ENCODE measurements at regions not wholly inside any gene's neighbourhood (a gene's known extent, or its start where the extent isn't known, plus 50 kb on each side); places are given as distances from the start of the nearest gene placed in this dataset.
"Not testable (repeated sequence)": the region's sequence is repeated elsewhere in the genome, so short reads cannot be mapped to it uniquely, and the experiment has no call there.

DNA sequence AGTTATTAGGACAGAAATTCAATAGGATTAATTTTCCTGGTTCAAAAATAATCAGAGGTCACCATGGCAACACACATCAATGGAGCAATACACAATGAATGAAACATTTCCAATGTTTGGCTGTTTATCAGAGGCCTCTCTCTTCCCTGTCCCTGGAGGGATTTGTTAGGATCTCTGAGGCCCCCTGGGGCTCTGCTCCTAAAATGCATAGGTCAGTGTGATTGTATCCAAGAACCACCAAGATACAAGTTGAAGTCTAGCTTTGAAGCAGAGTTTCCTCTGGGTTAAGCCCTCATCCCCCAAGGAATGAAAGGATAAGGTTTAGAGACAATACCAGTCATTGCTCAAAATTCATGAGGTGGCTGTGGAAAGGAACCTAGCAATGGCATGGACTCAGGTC, 561.2 kb upstream of the C16orf82 start:
- no peaks in the 10 kb centered on the region for H3K9me3 ChIP-seq
- no peaks in the 10 kb centered on the region for H3K36me3 ChIP-seq (ENCODE audit: control insufficient read depth in 2 of 2, extremely low read depth in 1 of 2, insufficient read depth in 1 of 2, low read length in 1 of 2)
- no peak overlapping the region for H3K4me3 Mint-ChIP-seq
- ChIA-PET CTCF (interaction anchor here in 1 of 2 donors (0.6 kb wide), 1 partner anchor 191 kb away, joined by 3 read pairs; no protein-coding TSS in a partner anchor), POLR2A (no interaction called here)
- no peaks in the 10 kb centered on the region for H3K4me1 Mint-ChIP-seq
- peaks cover 8 to 11% of the 10 kb centered on the region in 2 donors for H3K27me3 Mint-ChIP-seq
- H3K9me3 Mint-ChIP-seq = no peaks in the 10 kb centered on the region
- no peaks in the 10 kb centered on the region for H3K4me1 ChIP-seq (ENCODE audit: control insufficient read depth in 1 of 2, extremely low read depth in 1 of 2, insufficient read depth in 2 of 2, low read length in 2 of 2)
- DNase-seq (no peak), ATAC-seq (replicated peaks in 1 of 4) (no peak)
- H3K27me3 ChIP-seq (replicated peaks in 1 of 2; ENCODE audit: control insufficient read depth in 2 of 2, extremely low read depth in 1 of 2, insufficient read depth in 2 of 2, low read length in 1 of 2) = peaks cover 0 to 3% of the 10 kb centered on the region in 2 experiments
- H3K4me3 ChIP-seq (ENCODE audit: control insufficient read depth in 1 of 2, extremely low read depth in 1 of 2, low read length in 1 of 2) = no peak overlapping the region
- H3K27ac ChIP-seq (ENCODE audit: low read length) = no peak overlapping the region
- no peak overlapping the region for H3K27ac Mint-ChIP-seq
- no peaks in the 10 kb centered on the region for H3K36me3 Mint-ChIP-seq

DNA sequence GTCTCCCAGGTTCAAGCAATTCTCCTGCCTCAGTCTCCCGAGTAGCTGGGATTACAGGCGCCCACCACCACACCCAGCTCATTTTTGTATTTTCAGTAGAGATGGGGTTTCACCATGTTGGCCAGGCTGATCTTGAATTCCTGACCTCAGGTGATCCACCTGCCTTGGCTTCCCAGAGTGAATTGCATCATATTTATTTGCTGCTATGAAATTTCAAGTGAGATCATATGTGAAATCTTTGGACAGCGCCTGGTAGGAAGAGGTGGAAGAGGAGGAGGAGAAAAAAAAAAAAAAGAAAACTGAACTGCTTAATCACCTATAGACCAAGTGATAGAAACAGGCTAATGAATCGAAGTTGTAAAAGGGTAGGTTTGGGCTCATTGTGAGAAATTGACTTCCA, 557.8 kb upstream of the C16orf82 start:
- H3K4me3 ChIP-seq (ENCODE audit: control insufficient read depth in 1 of 2, extremely low read depth in 1 of 2, low read length in 1 of 2); H3K4me3 Mint-ChIP-seq; H3K27ac ChIP-seq (ENCODE audit: low read length); DNase-seq; POLR2A ChIA-PET; H3K36me3 Mint-ChIP-seq; H3K27me3 ChIP-seq (replicated peaks in 1 of 2; ENCODE audit: control insufficient read depth in 2 of 2, extremely low read depth in 1 of 2, insufficient read depth in 2 of 2, low read length in 1 of 2); H3K36me3 ChIP-seq (ENCODE audit: control insufficient read depth in 2 of 2, extremely low read depth in 1 of 2, insufficient read depth in 1 of 2, low read length in 1 of 2); H3K4me1 Mint-ChIP-seq; ATAC-seq (replicated peaks in 1 of 4); H3K9me3 Mint-ChIP-seq; H3K27ac Mint-ChIP-seq; H3K9me3 ChIP-seq; H3K4me1 ChIP-seq (ENCODE audit: control insufficient read depth in 1 of 2, extremely low read depth in 1 of 2, insufficient read depth in 2 of 2, low read length in 2 of 2); CTCF ChIA-PET: not testable (repeated sequence)
- peaks cover 5 to 11% of the 10 kb centered on the region in 2 donors for H3K27me3 Mint-ChIP-seq
- WGBS (ENCODE audit: insufficient coverage) = no CpG with 5 or more reads among the region's 4 CpGs

DNA sequence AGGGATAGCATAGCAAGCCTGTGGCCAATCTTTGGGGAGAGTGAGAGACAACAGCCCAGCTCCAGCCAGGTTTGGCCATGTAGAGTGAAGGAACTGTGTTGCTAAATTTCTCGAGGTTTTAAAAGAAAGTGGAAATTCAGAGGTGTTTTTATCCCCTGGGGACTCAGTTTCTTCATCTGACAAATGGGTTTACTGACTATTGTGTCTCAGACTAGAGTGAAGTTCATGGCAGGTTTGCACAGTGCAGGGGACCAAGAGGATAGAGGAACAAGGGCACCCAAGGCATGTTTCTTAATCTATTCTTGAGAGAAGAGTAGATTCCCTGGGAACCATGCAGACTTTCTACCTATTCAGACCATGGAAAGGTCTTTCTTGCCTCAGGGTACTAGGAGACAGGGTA, 555.8 kb upstream of the C16orf82 start:
- no peak overlapping the region for H3K27ac Mint-ChIP-seq
- ChIA-PET CTCF (no interaction called here), POLR2A (interaction anchor here in 1 of 2 donors (0.7 kb wide), 1 partner anchor 728 kb away, joined by 4 read pairs; no protein-coding TSS in a partner anchor)
- no CpG with 5 or more reads among the region's 1 CpG for WGBS (ENCODE audit: insufficient coverage)
- no peaks in the 10 kb centered on the region for H3K9me3 Mint-ChIP-seq
- no peak overlapping the region for H3K4me3 Mint-ChIP-seq
- Histone ChIP-seq H3K9me3 (no peaks in the 10 kb centered on the region), H3K27ac (ENCODE audit: low read length) (no peak overlapping the region), H3K4me3 (ENCODE audit: control insufficient read depth in 1 of 2, extremely low read depth in 1 of 2, low read length in 1 of 2) (no peak overlapping the region), H3K4me1 (ENCODE audit: control insufficient read depth in 1 of 2, extremely low read depth in 1 of 2, insufficient read depth in 2 of 2, low read length in 2 of 2) (no peaks in the 10 kb centered on the region), H3K27me3 (replicated peaks in 1 of 2; ENCODE audit: control insufficient read depth in 2 of 2, extremely low read depth in 1 of 2, insufficient read depth in 2 of 2, low read length in 1 of 2) (no peaks in the 10 kb centered on the region), H3K36me3 (ENCODE audit: control insufficient read depth in 2 of 2, extremely low read depth in 1 of 2, insufficient read depth in 1 of 2, low read length in 1 of 2) (no peaks in the 10 kb centered on the region)
- H3K36me3 Mint-ChIP-seq = no peaks in the 10 kb centered on the region
- H3K27me3 Mint-ChIP-seq = peaks cover 8 to 11% of the 10 kb centered on the region in 2 donors
- ATAC-seq (replicated peaks in 1 of 4) (no peak), DNase-seq (no peak)
- no peaks in the 10 kb centered on the region for H3K4me1 Mint-ChIP-seq

DNA sequence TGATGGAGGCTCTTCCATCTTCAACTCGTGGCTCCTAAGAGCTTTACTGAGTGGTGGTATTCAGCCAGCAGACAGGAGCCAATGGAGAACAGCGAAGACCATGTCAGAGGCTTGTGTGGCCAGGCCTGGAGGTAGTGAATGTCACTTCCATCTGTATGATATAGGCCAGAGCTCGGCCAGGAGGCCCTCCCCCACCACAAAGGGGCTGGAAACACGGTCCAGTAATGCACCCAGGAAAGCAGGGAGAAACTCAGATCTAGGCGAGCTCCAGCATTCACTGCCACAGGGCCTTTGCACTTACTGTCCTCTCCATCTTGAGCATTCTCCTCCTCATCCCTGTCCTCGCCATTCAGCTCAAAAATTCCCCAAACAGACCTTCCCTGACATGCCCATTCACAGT, 555.3 kb upstream of the C16orf82 start:
- no peaks in the 10 kb centered on the region for H3K9me3 Mint-ChIP-seq
- peaks cover 13 to 14% of the 10 kb centered on the region in 2 donors for H3K27me3 Mint-ChIP-seq
- ATAC-seq (replicated peaks in 1 of 4) (no peak), DNase-seq (no peak)
- WGBS (ENCODE audit: insufficient coverage) = 48% methylated on average over 3 of the region's 6 CpGs
- CTCF ChIA-PET = no interaction called here
- no peak overlapping the region for H3K4me3 Mint-ChIP-seq
- no peaks in the 10 kb centered on the region for H3K27me3 ChIP-seq (replicated peaks in 1 of 2; ENCODE audit: control insufficient read depth in 2 of 2, extremely low read depth in 1 of 2, insufficient read depth in 2 of 2, low read length in 1 of 2)
- POLR2A ChIA-PET = interaction anchor here (0.5 to 0.7 kb wide), 2 partner anchors 79 to 729 kb away, joined by 3 to 4 read pairs; no protein-coding TSS in a partner anchor
- no peak overlapping the region for H3K27ac ChIP-seq (ENCODE audit: low read length)
- no peaks in the 10 kb centered on the region for H3K36me3 Mint-ChIP-seq
- no peaks in the 10 kb centered on the region for H3K4me1 ChIP-seq (ENCODE audit: control insufficient read depth in 1 of 2, extremely low read depth in 1 of 2, insufficient read depth in 2 of 2, low read length in 2 of 2)
- H3K36me3 ChIP-seq (ENCODE audit: control insufficient read depth in 2 of 2, extremely low read depth in 1 of 2, insufficient read depth in 1 of 2, low read length in 1 of 2) = no peaks in the 10 kb centered on the region
- no peak overlapping the region for H3K27ac Mint-ChIP-seq
- H3K4me1 Mint-ChIP-seq = no peaks in the 10 kb centered on the region
- no peak overlapping the region for H3K4me3 ChIP-seq (ENCODE audit: control insufficient read depth in 1 of 2, extremely low read depth in 1 of 2, low read length in 1 of 2)
- H3K9me3 ChIP-seq = no peaks in the 10 kb centered on the region

DNA sequence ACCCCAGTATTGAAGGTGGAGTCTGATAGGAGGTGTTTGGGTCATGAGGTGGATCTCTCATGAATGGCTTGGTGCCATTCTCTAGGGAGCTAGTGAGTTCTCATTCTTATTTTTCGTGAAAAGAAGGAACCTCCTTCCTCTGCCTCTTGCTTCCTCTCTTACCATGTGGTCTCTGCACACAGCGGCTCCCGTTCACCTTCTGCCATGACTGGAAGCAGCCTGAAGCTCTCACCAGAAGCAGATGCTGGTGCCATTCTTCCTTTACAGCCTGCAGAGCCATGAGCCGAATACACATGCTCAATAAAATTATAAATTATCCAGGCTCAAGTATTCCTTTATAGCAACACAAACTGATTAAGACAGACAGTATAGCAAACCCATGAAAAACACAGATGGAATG, 545.1 kb upstream of the C16orf82 start:
- ChIA-PET CTCF (no interaction called here), POLR2A (no interaction called here)
- peaks cover 0 to 3% (median 0%) of the 10 kb centered on the region in 3 donors for H3K9me3 Mint-ChIP-seq
- H3K27me3 Mint-ChIP-seq = peaks cover 10 to 12% of the 10 kb centered on the region in 2 donors
- no peak overlapping the region for H3K27ac ChIP-seq (ENCODE audit: low read length)
- H3K4me3 ChIP-seq (ENCODE audit: control insufficient read depth in 1 of 2, extremely low read depth in 1 of 2, low read length in 1 of 2) = no peak overlapping the region
- no peaks in the 10 kb centered on the region for H3K36me3 Mint-ChIP-seq
- DNase-seq (no peak), ATAC-seq (replicated peaks in 1 of 4) (no peak)
- H3K27ac Mint-ChIP-seq = no peak overlapping the region
- no peaks in the 10 kb centered on the region for H3K4me1 ChIP-seq (ENCODE audit: control insufficient read depth in 1 of 2, extremely low read depth in 1 of 2, insufficient read depth in 2 of 2, low read length in 2 of 2)
- WGBS (ENCODE audit: insufficient coverage) = 81% methylated on average over 3 of the region's 4 CpGs
- no peak overlapping the region for H3K4me3 Mint-ChIP-seq
- no peaks in the 10 kb centered on the region for H3K9me3 ChIP-seq
- no peaks in the 10 kb centered on the region for H3K4me1 Mint-ChIP-seq
- no peaks in the 10 kb centered on the region for H3K36me3 ChIP-seq (ENCODE audit: control insufficient read depth in 2 of 2, extremely low read depth in 1 of 2, insufficient read depth in 1 of 2, low read length in 1 of 2)
- peaks cover 0 to 6% of the 10 kb centered on the region in 2 experiments for H3K27me3 ChIP-seq (replicated peaks in 1 of 2; ENCODE audit: control insufficient read depth in 2 of 2, extremely low read depth in 1 of 2, insufficient read depth in 2 of 2, low read length in 1 of 2)

DNA sequence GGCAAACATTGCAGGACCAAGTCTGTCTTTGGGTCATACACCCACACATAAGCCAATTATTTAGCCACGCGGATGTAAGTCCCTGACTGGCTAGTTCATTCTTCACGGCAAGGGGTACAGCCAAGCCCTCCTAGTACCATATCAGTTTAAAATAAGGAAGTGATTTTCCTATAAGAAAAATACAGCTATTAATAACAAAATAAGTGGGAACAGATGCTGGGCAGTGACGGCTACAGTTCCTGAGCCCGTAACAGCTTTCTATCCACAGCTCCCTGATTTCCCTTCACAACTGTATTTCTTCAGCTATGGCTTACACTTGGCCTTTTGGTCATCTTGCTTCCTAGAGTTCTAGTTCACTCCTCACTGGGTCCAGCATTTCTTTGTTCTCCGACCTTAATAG, 542.4 kb upstream of the C16orf82 start:
- WGBS (ENCODE audit: insufficient coverage) = 83% methylated on average over 2 of the region's 6 CpGs
- H3K27ac Mint-ChIP-seq = no peak overlapping the region
- Histone ChIP-seq H3K27me3 (replicated peaks in 1 of 2; ENCODE audit: control insufficient read depth in 2 of 2, extremely low read depth in 1 of 2, insufficient read depth in 2 of 2, low read length in 1 of 2) (peaks cover 0 to 3% of the 10 kb centered on the region in 2 experiments), H3K4me1 (ENCODE audit: control insufficient read depth in 1 of 2, extremely low read depth in 1 of 2, insufficient read depth in 2 of 2, low read length in 2 of 2) (no peaks in the 10 kb centered on the region), H3K4me3 (ENCODE audit: control insufficient read depth in 1 of 2, extremely low read depth in 1 of 2, low read length in 1 of 2) (no peak overlapping the region), H3K36me3 (ENCODE audit: control insufficient read depth in 2 of 2, extremely low read depth in 1 of 2, insufficient read depth in 1 of 2, low read length in 1 of 2) (no peaks in the 10 kb centered on the region), H3K9me3 (no peaks in the 10 kb centered on the region), H3K27ac (ENCODE audit: low read length) (no peak overlapping the region)
- no peaks in the 10 kb centered on the region for H3K4me1 Mint-ChIP-seq
- DNase-seq (no peak), ATAC-seq (replicated peaks in 1 of 4) (no peak)
- peaks cover 0 to 3% (median 0%) of the 10 kb centered on the region in 3 donors for H3K9me3 Mint-ChIP-seq
- H3K4me3 Mint-ChIP-seq = no peak overlapping the region
- H3K27me3 Mint-ChIP-seq = peaks cover 4 to 5% of the 10 kb centered on the region in 2 donors
- POLR2A ChIA-PET = no interaction called here
- CTCF ChIA-PET = no interaction called here
- H3K36me3 Mint-ChIP-seq = no peaks in the 10 kb centered on the region

DNA sequence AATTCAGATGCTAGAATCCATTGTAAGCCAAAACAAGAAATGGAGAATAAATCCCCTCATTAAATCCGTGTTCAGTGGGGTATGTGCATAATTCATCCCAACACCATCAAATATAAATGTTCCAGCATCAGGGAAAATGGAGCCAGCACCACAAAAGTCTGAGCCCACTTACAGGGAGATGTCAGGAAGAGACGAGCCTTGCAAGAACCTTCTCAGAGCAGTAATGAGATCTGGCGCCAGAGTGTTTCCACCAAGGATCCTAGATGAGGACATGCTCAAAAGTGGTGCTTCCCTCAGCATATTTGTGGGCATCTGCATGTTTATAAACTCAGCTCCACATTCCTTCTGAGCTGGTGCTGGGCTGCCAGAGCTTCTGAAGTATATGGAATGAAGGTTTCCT, 541.9 kb upstream of the C16orf82 start:
- CTCF ChIA-PET = no interaction called here
- WGBS (ENCODE audit: insufficient coverage) = 89% methylated on average over 2 of the region's 3 CpGs
- Mint-ChIP-seq H3K4me3 (no peak overlapping the region), H3K4me1 (no peaks in the 10 kb centered on the region), H3K27me3 (peaks cover 2 to 4% of the 10 kb centered on the region in 2 donors), H3K27ac (no peak overlapping the region), H3K9me3 (peaks cover 0 to 3% (median 0%) of the 10 kb centered on the region in 3 donors), H3K36me3 (no peaks in the 10 kb centered on the region)
- Histone ChIP-seq H3K27ac (ENCODE audit: low read length) (no peak overlapping the region), H3K36me3 (ENCODE audit: control insufficient read depth in 2 of 2, extremely low read depth in 1 of 2, insufficient read depth in 1 of 2, low read length in 1 of 2) (no peaks in the 10 kb centered on the region), H3K9me3 (no peaks in the 10 kb centered on the region), H3K27me3 (replicated peaks in 1 of 2; ENCODE audit: control insufficient read depth in 2 of 2, extremely low read depth in 1 of 2, insufficient read depth in 2 of 2, low read length in 1 of 2) (peaks cover 0 to 3% of the 10 kb centered on the region in 2 experiments), H3K4me1 (ENCODE audit: control insufficient read depth in 1 of 2, extremely low read depth in 1 of 2, insufficient read depth in 2 of 2, low read length in 2 of 2) (no peaks in the 10 kb centered on the region), H3K4me3 (ENCODE audit: control insufficient read depth in 1 of 2, extremely low read depth in 1 of 2, low read length in 1 of 2) (no peak overlapping the region)
- POLR2A ChIA-PET = no interaction called here
- no peak for ATAC-seq (replicated peaks in 1 of 4)
- no peak for DNase-seq
